ENCODE measurements at regions not wholly inside any gene's neighbourhood (a gene's known extent, or its start where the extent isn't known, plus 50 kb on each side); places are given as distances from the start of the nearest gene placed in this dataset.
"Not testable (repeated sequence)": the region's sequence is repeated elsewhere in the genome, so short reads cannot be mapped to it uniquely, and the experiment has no call there.

- no peak overlapping the region for H3K4me2 ChIP-seq (ENCODE audit: insufficient read depth, low read length)
- no peak for TF ChIP-seq CTCF (IDR thresholded peaks at IDR 0.05; ENCODE audit: extremely low read depth, low read depth, low read length)
- no peaks in the 10 kb centered on the region for H3K27me3 ChIP-seq (ENCODE audit: insufficient read depth, low read length)
- no peak for DNase-seq (ENCODE audit: insufficient read length, low spot score, missing footprints)
- no peaks in the 10 kb centered on the region for H3K79me2 ChIP-seq (ENCODE audit: insufficient read depth, low read length)
- no peak overlapping the region for H3K27ac ChIP-seq (ENCODE audit: low read depth, low read length)
- H2AFZ ChIP-seq (ENCODE audit: low read length), result peak overlapping the region; percentile 10
- H3K36me3 ChIP-seq (ENCODE audit: insufficient read depth, low read length), result no peaks in the 10 kb centered on the region
- no peaks in the 10 kb centered on the region for H4K20me1 ChIP-seq (ENCODE audit: insufficient read depth, low read length)
- H3K4me3 ChIP-seq (ENCODE audit: insufficient read depth, low read length), result no peak overlapping the region
- H3K4me1 ChIP-seq (ENCODE audit: insufficient read depth, low read length), result peaks cover 5% of the 10 kb centered on the region
- no peaks in the 10 kb centered on the region for H3K9me3 ChIP-seq (ENCODE audit: low read depth, low read length)
These were observed 231.6 kb upstream of the KRR1 start for GRCh38 chr12:75742961-75743360.

- H3K27ac ChIP-seq (ENCODE audit: low read depth, low read length), result no peak overlapping the region
- TF ChIP-seq CTCF (IDR thresholded peaks at IDR 0.05; ENCODE audit: extremely low read depth, low read depth, low read length), result no peak
These were observed 230.6 kb upstream of the KRR1 start for GRCh38 chr12:75742048-75742447.

GRCh38 chr12:75739912-75740311 lies 228.5 kb upstream of the KRR1 start:
- Histone ChIP-seq H3K27me3 (ENCODE audit: insufficient read depth, low read length) (no peaks in the 10 kb centered on the region), H3K4me3 (ENCODE audit: insufficient read depth, low read length) (no peak overlapping the region), H3K4me2 (ENCODE audit: insufficient read depth, low read length) (no peak overlapping the region), H3K79me2 (ENCODE audit: insufficient read depth, low read length) (no peaks in the 10 kb centered on the region), H4K20me1 (ENCODE audit: insufficient read depth, low read length) (no peaks in the 10 kb centered on the region), H3K36me3 (ENCODE audit: insufficient read depth, low read length) (no peaks in the 10 kb centered on the region), H3K4me1 (ENCODE audit: insufficient read depth, low read length) (no peaks in the 10 kb centered on the region), H3K27ac (ENCODE audit: low read depth, low read length) (no peak overlapping the region), H2AFZ (ENCODE audit: low read length) (no peak overlapping the region), H3K9me3 (ENCODE audit: low read depth, low read length) (no peaks in the 10 kb centered on the region)
- DNase-seq (ENCODE audit: insufficient read length, low spot score, missing footprints), result no peak
- TF ChIP-seq CTCF (IDR thresholded peaks at IDR 0.05; ENCODE audit: extremely low read depth, low read depth, low read length), result no peak

More at GRCh38 chr12:75742048-75742447, 230.6 kb upstream of the KRR1 start:
- no peak overlapping the region for H2AFZ ChIP-seq (ENCODE audit: low read length)
- no peaks in the 10 kb centered on the region for H3K4me1 ChIP-seq (ENCODE audit: insufficient read depth, low read length)
- no peaks in the 10 kb centered on the region for H4K20me1 ChIP-seq (ENCODE audit: insufficient read depth, low read length)
- H3K4me3 ChIP-seq (ENCODE audit: insufficient read depth, low read length), result no peak overlapping the region
- H3K79me2 ChIP-seq (ENCODE audit: insufficient read depth, low read length), result no peaks in the 10 kb centered on the region
- H3K4me2 ChIP-seq (ENCODE audit: insufficient read depth, low read length), result no peak overlapping the region
- no peak for DNase-seq (ENCODE audit: insufficient read length, low spot score, missing footprints)
- no peaks in the 10 kb centered on the region for H3K36me3 ChIP-seq (ENCODE audit: insufficient read depth, low read length)
- H3K9me3 ChIP-seq (ENCODE audit: low read depth, low read length), result no peaks in the 10 kb centered on the region
- no peaks in the 10 kb centered on the region for H3K27me3 ChIP-seq (ENCODE audit: insufficient read depth, low read length)

- H3K36me3 ChIP-seq (ENCODE audit: insufficient read depth, low read length); H3K27me3 ChIP-seq (ENCODE audit: insufficient read depth, low read length); H3K9me3 ChIP-seq (ENCODE audit: low read depth, low read length); H3K4me1 ChIP-seq (ENCODE audit: insufficient read depth, low read length); H3K27ac ChIP-seq (ENCODE audit: low read depth, low read length); H3K4me2 ChIP-seq (ENCODE audit: insufficient read depth, low read length); DNase-seq (ENCODE audit: insufficient read length, low spot score, missing footprints); H3K79me2 ChIP-seq (ENCODE audit: insufficient read depth, low read length); H4K20me1 ChIP-seq (ENCODE audit: insufficient read depth, low read length); H3K4me3 ChIP-seq (ENCODE audit: insufficient read depth, low read length); H2AFZ ChIP-seq (ENCODE audit: low read length): not testable (repeated sequence)
These were observed 227.7 kb upstream of the KRR1 start for GRCh38 chr12:75739098-75739497.
